ENCODE measurements at regions not wholly inside any gene's neighbourhood (a gene's known extent, or its start where the extent isn't known, plus 50 kb on each side); places are given as distances from the start of the nearest gene placed in this dataset.

DNA sequence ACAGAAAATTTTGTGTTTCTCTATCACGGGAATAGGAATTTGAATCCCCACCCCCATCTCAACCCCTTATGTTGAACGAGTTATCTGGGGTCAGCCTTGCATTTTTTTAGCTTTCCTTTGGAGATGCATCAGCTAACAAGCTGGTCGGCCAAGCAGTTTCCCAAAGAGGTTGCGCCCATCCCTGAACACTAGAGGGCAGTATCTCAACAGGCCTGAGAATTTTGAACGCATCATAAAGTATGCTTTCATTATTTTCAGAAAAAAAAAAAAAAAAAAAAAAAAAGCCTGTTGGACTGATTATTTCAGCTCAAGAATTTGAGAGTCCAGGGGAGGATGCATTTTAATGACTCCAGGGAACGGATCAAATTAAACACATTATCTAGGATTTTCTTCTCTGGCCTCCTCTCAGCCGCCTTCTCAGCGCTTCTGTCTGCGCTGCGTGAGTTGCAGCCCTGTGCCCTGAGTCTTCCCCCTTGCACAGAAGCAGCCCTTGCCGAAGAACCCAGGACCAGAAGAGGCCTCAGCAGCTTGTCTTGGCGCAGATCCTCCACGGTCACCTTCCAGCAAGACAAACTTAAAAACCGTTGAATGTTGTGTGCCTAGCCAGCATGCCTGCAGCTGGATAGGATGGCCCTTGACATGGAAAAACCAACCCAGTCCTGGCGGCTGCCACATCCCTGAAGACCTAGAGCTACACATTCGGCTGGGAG lies 76.6 kb upstream of the GZMB start (continued):
- TF ChIP-seq, protein P1, sequence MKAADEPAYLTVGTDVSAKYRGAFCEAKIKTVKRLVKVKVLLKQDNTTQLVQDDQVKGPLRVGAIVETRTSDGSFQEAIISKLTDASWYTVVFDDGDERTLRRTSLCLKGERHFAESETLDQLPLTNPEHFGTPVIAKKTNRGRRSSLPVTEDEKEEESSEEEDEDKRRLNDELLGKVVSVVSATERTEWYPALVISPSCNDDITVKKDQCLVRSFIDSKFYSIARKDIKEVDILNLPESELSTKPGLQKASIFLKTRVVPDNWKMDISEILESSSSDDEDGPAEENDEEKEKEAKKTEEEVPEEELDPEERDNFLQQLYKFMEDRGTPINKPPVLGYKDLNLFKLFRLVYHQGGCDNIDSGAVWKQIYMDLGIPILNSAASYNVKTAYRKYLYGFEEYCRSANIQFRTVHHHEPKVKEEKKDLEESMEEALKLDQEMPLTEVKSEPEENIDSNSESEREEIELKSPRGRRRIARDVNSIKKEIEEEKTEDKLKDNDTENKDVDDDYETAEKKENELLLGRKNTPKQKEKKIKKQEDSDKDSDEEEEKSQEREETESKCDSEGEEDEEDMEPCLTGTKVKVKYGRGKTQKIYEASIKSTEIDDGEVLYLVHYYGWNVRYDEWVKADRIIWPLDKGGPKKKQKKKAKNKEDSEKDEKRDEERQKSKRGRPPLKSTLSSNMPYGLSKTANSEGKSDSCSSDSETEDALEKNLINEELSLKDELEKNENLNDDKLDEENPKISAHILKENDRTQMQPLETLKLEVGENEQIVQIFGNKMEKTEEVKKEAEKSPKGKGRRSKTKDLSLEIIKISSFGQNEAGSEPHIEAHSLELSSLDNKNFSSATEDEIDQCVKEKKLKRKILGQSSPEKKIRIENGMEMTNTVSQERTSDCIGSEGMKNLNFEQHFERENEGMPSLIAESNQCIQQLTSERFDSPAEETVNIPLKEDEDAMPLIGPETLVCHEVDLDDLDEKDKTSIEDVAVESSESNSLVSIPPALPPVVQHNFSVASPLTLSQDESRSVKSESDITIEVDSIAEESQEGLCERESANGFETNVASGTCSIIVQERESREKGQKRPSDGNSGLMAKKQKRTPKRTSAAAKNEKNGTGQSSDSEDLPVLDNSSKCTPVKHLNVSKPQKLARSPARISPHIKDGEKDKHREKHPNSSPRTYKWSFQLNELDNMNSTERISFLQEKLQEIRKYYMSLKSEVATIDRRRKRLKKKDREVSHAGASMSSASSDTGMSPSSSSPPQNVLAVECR (CRISPR knock-in tag; IDR thresholded peaks at IDR 0.05; ENCODE audit: borderline replicate concordance): no peak
- TF ChIP-seq, protein P2, sequence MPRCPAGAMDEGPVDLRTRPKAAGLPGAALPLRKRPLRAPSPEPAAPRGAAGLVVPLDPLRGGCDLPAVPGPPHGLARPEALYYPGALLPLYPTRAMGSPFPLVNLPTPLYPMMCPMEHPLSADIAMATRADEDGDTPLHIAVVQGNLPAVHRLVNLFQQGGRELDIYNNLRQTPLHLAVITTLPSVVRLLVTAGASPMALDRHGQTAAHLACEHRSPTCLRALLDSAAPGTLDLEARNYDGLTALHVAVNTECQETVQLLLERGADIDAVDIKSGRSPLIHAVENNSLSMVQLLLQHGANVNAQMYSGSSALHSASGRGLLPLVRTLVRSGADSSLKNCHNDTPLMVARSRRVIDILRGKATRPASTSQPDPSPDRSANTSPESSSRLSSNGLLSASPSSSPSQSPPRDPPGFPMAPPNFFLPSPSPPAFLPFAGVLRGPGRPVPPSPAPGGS (CRISPR knock-in tag; IDR thresholded peaks at IDR 0.05): no peak
- TF ChIP-seq CHD2 (IDR thresholded peaks at IDR 0.05; ENCODE audit: low read depth, low read length): no peak
- TF ChIP-seq, protein P3, sequence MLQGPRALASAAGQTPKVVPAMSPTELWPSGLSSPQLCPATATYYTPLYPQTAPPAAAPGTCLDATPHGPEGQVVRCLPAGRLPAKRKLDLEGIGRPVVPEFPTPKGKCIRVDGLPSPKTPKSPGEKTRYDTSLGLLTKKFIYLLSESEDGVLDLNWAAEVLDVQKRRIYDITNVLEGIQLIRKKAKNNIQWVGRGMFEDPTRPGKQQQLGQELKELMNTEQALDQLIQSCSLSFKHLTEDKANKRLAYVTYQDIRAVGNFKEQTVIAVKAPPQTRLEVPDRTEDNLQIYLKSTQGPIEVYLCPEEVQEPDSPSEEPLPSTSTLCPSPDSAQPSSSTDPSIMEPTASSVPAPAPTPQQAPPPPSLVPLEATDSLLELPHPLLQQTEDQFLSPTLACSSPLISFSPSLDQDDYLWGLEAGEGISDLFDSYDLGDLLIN (CRISPR knock-in tag; IDR thresholded peaks at IDR 0.05; ENCODE audit: borderline replicate concordance): no peak
- TF ChIP-seq SAFB2 (CRISPR knock-in tag; IDR thresholded peaks at IDR 0.05; ENCODE audit: borderline replicate concordance, low read depth): no peak
- no peak for TF ChIP-seq FOXK1 (CRISPR knock-in tag; IDR thresholded peaks at IDR 0.05; ENCODE audit: borderline replicate concordance, low read depth)
- peak; percentile 63; the same call in 1 of the 2 replicates for TF ChIP-seq ATAD3A (CRISPR knock-in tag; IDR thresholded peaks at IDR 0.05)
- TF ChIP-seq, protein P4, sequence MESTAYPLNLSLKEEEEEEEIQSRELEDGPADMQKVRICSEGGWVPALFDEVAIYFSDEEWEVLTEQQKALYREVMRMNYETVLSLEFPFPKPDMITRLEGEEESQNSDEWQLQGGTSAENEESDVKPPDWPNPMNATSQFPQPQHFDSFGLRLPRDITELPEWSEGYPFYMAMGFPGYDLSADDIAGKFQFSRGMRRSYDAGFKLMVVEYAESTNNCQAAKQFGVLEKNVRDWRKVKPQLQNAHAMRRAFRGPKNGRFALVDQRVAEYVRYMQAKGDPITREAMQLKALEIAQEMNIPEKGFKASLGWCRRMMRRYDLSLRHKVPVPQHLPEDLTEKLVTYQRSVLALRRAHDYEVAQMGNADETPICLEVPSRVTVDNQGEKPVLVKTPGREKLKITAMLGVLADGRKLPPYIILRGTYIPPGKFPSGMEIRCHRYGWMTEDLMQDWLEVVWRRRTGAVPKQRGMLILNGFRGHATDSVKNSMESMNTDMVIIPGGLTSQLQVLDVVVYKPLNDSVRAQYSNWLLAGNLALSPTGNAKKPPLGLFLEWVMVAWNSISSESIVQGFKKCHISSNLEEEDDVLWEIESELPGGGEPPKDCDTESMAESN (CRISPR knock-in tag; conservative IDR thresholded peaks at IDR 0.05): 0 out of 2 replicates have a peak, but pooled peaks have one; percentile 40

All from HepG2 (cell line).